Globus pallidus (tissue), 1 donor: ENCODE measurements at regions not wholly inside any gene's neighbourhood (a gene's known extent, or its start where the extent isn't known, plus 50 kb on each side); places are given as distances from the start of the nearest gene placed in this dataset.
A peak's percentile ranks its signal among the peaks of the same experiment; 100 is the strongest.

Source experiments
- DNase-seq: peaks from one replicate; pipeline ENCODE4 v3.0.0-alpha.2; 2015; ENCODE audit warnings: low spot score

GRCh38 chr3:167188592-167188991, 191.5 kb downstream of the ZBBX start:
- no peak for DNase-seq

DNA sequence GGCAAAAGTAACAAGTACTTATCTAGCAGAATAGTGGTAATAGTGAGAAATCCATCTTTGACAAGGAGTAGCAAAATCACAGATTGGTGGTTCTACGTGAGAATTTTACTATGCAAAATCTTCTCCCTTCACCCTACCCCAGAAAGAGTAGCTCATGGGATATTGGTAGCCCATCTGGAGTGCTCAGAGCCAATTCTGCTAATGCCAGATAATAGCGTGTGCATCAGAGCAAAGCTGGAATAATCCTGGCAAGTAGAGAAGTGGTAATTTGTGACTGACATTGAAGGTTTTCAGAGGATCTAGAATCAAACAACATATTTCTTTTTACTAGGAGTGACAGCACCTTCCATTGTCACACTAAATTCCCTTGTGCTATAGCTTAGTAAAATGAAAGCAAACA, 192.9 kb downstream of the ZBBX start:
- no peak for DNase-seq

DNA sequence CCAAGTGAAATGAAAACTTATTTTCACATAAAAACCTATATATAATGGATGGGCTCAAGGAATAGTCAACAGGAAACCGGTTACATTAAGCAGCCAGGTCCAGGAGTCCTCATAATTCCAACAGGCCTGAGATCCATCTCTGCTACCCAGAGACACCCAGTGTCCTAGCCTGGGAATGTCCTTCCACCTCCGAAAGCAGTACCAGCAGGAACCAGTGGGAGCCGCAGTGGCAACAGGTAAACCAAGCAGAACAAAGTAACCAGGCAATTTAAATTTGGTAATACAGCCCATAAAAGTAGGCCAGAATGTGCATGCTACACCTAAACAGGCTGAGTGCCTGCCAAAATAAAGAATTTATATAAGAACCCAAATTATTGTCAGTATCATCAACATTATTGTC, 195.6 kb downstream of the ZBBX start:
- DNase-seq = no peak

DNA sequence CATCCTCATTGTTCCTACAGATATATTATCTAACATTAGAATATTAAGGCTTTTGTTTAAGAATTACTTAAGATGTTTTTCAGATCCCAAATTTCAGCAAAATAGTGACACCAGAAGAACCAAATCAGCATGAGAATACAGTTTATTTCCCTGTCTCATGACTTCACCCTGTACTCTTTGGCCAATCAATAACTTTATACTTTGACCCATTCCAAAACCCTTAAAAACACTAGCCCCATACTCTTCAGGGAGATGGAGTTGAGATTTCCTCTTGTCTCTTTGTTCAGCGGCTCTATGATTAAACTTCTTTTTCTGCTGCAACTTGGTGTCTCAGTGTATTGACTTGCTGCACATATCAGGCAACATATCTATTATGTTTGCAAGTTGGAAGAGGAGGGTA, 207.7 kb downstream of the ZBBX start:
- DNase-seq = no peak

- DNase-seq = no peak
Observed at GRCh38 chr3:167167491-167167890, 212.6 kb downstream of the ZBBX start.

- DNase-seq = peak; percentile 9
Observed at GRCh38 chr3:167166594-167167253, 213.4 kb downstream of the ZBBX start.

DNA sequence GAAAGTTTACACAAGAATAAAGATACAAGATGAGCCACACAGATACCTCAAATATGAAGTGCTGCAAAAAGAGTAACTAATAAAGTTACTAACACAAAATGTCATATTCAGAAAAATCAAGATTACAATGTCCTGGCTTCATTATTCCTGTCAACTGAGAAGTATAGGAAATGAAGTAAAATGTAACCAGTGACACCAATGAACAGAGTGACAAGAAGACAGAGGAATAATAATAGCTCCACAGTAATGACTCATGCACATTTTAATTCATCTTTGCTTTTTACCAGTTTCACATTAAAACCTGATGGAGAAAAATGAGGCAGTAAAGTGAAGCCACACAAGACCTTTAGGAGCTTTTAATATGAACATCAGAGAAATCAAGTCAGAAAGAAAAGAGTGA, 214.1 kb downstream of the ZBBX start:
- no peak for DNase-seq

GRCh38 chr3:167163580-167163979, 216.5 kb downstream of the ZBBX start:
- DNase-seq = no peak

- no peak for DNase-seq
Observed at GRCh38 chr3:167162083-167162482, 218.0 kb downstream of the ZBBX start.

DNA sequence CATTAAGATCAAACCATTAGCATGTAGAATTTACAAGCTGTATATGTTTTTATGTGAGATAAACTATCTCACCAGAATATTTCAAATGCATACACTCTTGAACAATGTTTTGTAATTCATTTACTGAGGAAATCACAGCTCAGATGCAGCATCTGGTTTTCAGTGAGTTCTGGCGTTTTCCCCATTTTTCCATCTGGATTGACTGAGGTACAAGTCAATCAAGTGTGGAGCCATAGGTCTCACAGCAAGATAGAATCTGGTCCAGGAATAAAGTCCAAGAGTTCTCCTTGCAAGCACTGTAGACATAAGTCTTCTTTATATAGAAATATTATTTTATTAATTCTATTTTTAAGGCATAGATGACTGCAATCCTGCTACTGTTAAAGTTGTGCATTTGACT, 219.3 kb downstream of the ZBBX start:
- no peak for DNase-seq

DNA sequence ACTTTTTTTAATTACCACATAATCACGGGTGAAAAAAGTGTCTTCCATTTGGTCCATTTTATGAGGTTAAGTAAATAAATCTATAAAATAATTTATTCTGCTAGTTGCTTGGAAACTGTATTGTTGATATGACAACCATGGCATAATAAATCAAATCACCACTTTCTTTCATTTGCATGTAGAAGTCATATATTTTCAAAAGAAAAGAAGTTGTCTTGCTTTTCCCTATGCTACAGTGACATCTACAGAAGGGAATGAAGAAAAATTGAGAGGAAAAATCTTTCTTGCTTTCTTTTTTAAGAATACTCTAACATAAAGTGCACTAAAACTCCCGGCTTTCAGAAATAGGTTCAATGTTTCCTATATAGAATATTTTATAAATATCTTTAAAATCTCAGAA, 228.5 kb downstream of the ZBBX start:
- DNase-seq = no peak

DNA sequence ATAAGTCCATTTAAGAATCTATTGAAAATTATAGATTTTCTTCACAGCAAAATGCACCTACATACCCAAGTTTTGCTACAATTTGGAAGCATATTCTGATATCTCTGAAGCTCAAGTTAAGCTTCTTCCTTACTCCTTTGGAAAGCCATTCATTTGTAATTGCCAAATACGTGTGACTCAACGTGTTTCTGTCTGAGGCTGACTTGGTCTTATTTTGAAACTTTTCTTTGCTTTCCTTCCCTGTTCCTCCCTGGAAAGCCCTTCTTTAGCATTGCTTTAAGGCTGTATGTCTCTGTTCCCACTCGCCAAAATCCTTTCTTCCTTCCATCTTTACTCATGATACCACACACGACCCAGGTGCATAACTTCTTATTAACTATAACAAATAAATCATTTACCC, 232.0 kb downstream of the ZBBX start:
- DNase-seq = no peak

GRCh38 chr3:167146911-167147310, 233.2 kb downstream of the ZBBX start:
- DNase-seq = no peak

- no peak for DNase-seq
Observed at GRCh38 chr3:167125612-167126407, 254.3 kb downstream of the ZBBX start.

DNA sequence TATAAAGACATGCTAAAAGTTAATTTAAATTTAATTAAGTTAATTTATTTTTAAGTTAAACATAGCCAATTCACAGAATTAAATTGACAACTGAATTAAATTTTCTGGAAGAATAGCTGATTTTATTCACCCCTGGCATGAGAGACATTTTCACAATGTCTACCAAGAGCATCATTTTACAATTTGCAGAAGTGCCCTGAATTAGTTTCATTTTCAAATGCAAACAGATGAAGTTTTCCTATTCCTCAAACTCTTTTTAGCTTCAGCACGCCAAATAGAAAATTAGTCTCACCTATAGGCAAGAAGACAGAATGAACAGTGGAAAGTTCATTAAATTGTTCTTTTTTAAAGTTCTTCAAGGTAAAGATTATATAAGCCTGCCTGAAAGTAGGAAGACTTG, 259.3 kb downstream of the ZBBX start:
- no peak for DNase-seq

GRCh38 chr3:167116120-167116922, 263.8 kb downstream of the ZBBX start:
- no peak for DNase-seq

DNA sequence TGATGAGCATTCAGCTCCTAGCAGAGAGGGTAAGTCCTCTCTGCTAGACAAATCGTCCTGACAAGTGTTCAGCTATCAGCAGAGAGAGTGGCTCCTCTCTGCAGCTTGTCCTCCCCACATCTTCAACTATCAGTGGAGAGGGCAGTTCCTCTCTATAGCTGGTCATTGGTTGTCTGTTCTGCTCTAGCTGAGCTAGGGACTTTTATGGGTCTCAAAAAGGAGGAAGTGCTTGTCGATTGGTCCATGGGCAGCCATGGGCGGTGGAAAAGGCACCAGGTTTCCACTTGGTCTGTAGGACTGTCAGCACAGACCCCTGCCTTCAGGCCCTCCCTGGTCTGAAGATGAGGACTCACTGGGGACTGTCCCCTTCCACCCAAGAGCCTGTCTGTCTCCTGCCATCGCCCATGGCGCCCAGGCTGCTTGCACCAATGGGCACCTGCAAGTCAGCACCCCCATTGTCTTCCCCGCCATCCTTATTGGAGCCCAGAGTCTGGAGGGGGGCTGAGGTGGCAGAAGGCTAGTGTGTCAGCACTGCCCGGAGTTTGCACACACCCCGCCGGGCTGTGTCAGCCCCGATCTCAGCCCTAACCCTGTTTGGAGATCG, 264.7 kb downstream of the ZBBX start:
- DNase-seq = no peak

DNA sequence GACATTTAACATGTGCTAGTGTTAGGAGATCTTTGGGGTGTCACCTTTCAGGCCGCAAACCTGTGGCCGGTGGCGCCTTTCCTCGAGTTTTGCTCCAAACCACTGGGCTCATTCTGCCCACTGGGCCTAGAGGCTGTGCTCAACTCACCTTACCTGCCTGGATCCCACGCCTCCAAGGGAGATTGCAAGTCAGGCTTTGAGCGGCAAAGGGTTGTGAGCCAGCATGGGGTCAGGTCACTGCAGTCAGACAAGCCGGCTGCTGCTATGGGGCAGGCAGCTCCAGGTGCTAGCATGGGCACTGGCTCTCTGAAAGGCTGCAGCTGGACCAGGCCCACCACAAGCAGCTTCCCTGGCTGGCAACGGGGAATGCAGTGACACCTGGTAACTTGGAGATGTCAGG, 265.5 kb downstream of the ZBBX start:
- no peak for DNase-seq

DNA sequence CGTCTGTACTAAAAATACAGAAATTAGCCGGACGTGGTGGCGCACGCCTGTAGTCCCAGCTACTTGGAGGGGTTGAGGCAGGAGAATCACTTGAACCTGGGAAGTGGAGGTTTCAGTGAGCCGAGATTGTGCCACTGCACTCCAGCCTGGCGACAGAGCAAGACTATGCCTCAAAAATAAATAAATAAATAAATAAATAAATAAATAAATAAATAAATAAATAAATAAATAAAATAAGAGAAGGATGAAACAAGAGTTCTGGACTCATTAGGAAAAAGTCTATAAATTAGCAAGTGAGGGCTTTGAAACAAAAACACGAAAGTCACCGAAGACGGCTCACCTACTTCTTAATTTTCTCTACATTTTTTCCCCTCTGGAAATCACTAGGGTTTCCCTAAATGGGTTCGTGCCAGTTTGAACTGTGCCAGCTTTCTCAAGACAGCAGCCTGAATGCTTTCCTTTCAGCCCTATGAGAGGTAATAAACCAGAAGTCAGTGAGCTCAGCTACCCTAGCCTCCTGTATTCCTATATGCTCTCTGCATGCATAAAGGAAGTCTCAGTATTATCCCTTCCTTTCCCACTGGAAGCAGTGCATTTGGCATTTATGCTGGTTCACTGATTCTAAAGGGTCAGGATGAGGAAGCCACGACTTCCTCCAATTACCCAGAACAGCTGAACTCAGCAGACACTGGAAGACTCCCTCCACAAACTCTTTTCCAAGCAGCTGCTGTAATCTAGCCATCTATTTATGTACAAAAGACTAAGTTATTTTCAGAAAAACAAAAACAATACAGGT, 266.9 kb downstream of the ZBBX start:
- no peak for DNase-seq

DNA sequence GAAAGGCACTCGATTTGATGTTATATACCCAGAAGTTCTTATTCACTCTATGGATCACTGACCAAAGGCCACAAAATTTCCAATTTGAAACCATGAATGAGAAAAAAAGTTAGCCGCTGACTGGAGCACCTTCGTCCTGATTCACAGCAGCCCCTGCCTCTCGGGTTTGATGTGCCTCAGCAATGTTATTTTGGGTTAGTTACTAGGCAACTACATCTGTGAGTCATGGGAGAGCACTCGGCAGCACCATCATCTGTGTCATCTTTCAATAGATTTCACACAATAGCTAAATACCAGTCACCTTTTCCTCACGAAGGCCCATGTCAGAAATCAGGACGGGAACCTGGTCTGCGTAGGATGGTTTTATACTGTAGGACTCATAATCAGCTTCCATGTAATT, 269.2 kb downstream of the ZBBX start:
- no peak for DNase-seq

GRCh38 chr3:167109746-167110145, 270.4 kb downstream of the ZBBX start:
- DNase-seq = no peak

DNA sequence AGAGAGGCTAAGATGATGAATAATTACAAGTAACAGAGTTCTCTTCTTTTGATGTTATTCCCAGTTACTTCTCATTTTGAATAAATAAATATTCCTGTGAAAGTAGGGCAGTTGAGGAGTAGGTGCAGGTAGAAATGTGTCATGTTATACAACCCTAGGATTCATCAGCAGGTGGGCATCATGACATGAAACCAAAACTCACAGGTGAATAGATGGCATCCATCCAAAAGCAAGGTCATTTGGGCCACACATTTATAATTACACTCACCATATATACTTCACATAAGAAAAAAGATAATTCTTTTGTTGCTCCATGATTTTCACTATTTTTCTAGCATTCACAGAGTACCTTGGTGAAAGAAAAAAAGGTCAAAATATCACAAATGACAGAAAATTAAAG, 273.6 kb downstream of the ZBBX start:
- DNase-seq = no peak
